Testis (tissue), 2 donors: ENCODE measurements at regions not wholly inside any gene's neighbourhood (a gene's known extent, or its start where the extent isn't known, plus 50 kb on each side); places are given as distances from the start of the nearest gene placed in this dataset.
"Not testable (repeated sequence)": the region's sequence is repeated elsewhere in the genome, so short reads cannot be mapped to it uniquely, and the experiment has no call there.

ENCODE experiments used
- DNase-seq: peaks from one replicate; pipeline ENCODE4 v3.0.0-alpha.2; 2019
- H3K27ac ChIP-seq, 2 donors: fragments of 200-600 bp; sonication (generic); one replicate each; pipeline ENCODE4 v1.5.1; 2019
- H3K27me3 ChIP-seq: fragments of 200-600 bp; sonication (generic); one replicate; pipeline ENCODE4 v1.5.1; 2019
- H3K36me3 ChIP-seq: fragments of 200-600 bp; sonication (generic); one replicate; pipeline ENCODE4 v1.5.1; 2017; ENCODE audit warnings: low read depth; ENCODE audit errors: missing control alignments
- H3K4me1 ChIP-seq: fragments of 200-600 bp; sonication (generic); one replicate; pipeline ENCODE4 v1.5.1; 2019
- H3K4me3 ChIP-seq, 2 donors: fragments of 200-600 bp; sonication (generic); one replicate each; pipeline ENCODE4 v1.5.1; 2017 to 2019
- H3K9me3 ChIP-seq: fragments of 200-600 bp; sonication (generic); one replicate; pipeline ENCODE4 v1.5.1; 2017
- POLR2A ChIP-seq: fragments of 450-650 bp; IDR thresholded peaks from one replicate; pipeline ENCODE4 v1.6.1; 2017; ENCODE audit warnings: antibody characterized with exemption, mild to moderate bottlenecking, moderate library complexity
- WGBS, 2 donors: methylation state at CpG; one replicate each; pipeline ENCODE4 v1.1.5; 2018; 5-methylcytosine and 5-hydroxymethylcytosine counted together
- intact Hi-C: fragments of 100-400 bp; cut with DNase I; formaldehyde crosslinking; loops from one replicate; pipeline ENCODE4 v1.15.1; 2023; ENCODE audit warnings: low total_unique reads
- TF ChIP-seq, protein P1 (sequence below), 3 experiments: fragments of 450-650 bp in 2 of 3; fragments of 200-600 bp in 1 of 3; sonication (generic) in 1 of 3; IDR thresholded peaks; one replicate each; pipeline ENCODE4 v1.5.1; 2016 to 2019; ENCODE audit warnings: antibody characterized with exemption in 3 of 3, mild to moderate bottlenecking in 2 of 3, moderate library complexity in 1 of 3

- Histone ChIP-seq H3K36me3 (no peaks in the 10 kb centered on the region), H3K27me3 (no peaks in the 10 kb centered on the region), H3K9me3 (no peaks in the 10 kb centered on the region), H3K4me3 (no peak overlapping the region), H3K4me1 (no peaks in the 10 kb centered on the region), H3K27ac (no peak overlapping the region)
- 90 to 95% methylated on average over 6 of the region's 6 CpGs for WGBS, 2 donors
- intact Hi-C loops: no loop called here
- TF ChIP-seq POLR2A: no peak
- TF ChIP-seq, protein P1, sequence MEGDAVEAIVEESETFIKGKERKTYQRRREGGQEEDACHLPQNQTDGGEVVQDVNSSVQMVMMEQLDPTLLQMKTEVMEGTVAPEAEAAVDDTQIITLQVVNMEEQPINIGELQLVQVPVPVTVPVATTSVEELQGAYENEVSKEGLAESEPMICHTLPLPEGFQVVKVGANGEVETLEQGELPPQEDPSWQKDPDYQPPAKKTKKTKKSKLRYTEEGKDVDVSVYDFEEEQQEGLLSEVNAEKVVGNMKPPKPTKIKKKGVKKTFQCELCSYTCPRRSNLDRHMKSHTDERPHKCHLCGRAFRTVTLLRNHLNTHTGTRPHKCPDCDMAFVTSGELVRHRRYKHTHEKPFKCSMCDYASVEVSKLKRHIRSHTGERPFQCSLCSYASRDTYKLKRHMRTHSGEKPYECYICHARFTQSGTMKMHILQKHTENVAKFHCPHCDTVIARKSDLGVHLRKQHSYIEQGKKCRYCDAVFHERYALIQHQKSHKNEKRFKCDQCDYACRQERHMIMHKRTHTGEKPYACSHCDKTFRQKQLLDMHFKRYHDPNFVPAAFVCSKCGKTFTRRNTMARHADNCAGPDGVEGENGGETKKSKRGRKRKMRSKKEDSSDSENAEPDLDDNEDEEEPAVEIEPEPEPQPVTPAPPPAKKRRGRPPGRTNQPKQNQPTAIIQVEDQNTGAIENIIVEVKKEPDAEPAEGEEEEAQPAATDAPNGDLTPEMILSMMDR (IDR thresholded peaks at IDR 0.05): no peak
- no peak for DNase-seq
Measured at GRCh38 chr5:67900514-67900913, 315.0 kb upstream of the PIK3R1 start.

GRCh38 chr5:67897980-67898379 is 317.6 kb upstream of the PIK3R1 start:
- no peaks in the 10 kb centered on the region for H3K36me3 ChIP-seq
- TF ChIP-seq, protein P1 (IDR thresholded peaks at IDR 0.05): no peak
- TF ChIP-seq POLR2A: no peak
- no peaks in the 10 kb centered on the region for H3K27me3 ChIP-seq
- H3K4me1 ChIP-seq: no peaks in the 10 kb centered on the region
- no peak overlapping the region for H3K4me3 ChIP-seq
- 80 to 81% methylated on average over 3 of the region's 3 CpGs for WGBS, 2 donors
- DNase-seq: no peak
- no peak overlapping the region for H3K27ac ChIP-seq
- intact Hi-C loops: no loop called here
- no peaks in the 10 kb centered on the region for H3K9me3 ChIP-seq

DNA sequence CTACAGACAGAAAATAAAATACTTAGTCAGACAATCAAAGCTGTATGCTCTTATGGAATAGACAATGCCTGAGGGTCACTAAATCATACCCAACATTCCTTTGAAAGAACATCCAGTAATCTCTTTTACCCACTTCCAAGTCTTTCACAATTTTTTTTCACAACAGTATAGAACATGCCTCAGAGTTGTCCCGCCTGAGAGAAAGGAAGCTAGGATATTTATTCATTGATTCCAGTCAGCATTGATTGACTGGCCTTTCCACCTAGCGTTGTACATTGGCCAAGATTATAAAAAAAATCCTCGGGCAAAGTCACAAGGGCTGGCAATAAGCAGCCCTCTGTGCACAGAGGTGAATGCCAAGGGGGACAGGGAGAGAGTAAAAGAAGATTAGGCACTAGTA is 318.1 kb upstream of the PIK3R1 start:
- no peaks in the 10 kb centered on the region for H3K9me3 ChIP-seq
- H3K4me3 ChIP-seq: no peak overlapping the region
- H3K27me3 ChIP-seq: no peaks in the 10 kb centered on the region
- no peak for TF ChIP-seq POLR2A
- TF ChIP-seq, protein P1 (IDR thresholded peaks at IDR 0.05): no peak
- no peaks in the 10 kb centered on the region for H3K4me1 ChIP-seq
- intact Hi-C loops: no loop called here
- H3K27ac ChIP-seq: no peak overlapping the region
- H3K36me3 ChIP-seq: no peaks in the 10 kb centered on the region
- DNase-seq: no peak
- 60 to 64% methylated on average over 3 of the region's 3 CpGs for WGBS, 2 donors

GRCh38 chr5:67896930-67897313 is 318.6 kb upstream of the PIK3R1 start:
- TF ChIP-seq, protein P1 (IDR thresholded peaks at IDR 0.05): no peak
- TF ChIP-seq POLR2A: no peak
- Histone ChIP-seq H3K27ac (no peak overlapping the region), H3K36me3 (no peaks in the 10 kb centered on the region), H3K4me1 (no peaks in the 10 kb centered on the region), H3K4me3 (no peak overlapping the region), H3K9me3 (no peaks in the 10 kb centered on the region), H3K27me3 (no peaks in the 10 kb centered on the region)
- 68 to 70% methylated on average over 2 of the region's 2 CpGs for WGBS, 2 donors
- DNase-seq: no peak
- intact Hi-C loops: no loop called here

GRCh38 chr5:67896311-67896929 is 319.1 kb upstream of the PIK3R1 start:
- TF ChIP-seq POLR2A: no peak
- TF ChIP-seq, protein P1 (IDR thresholded peaks at IDR 0.05): no peak
- intact Hi-C loops: no loop called here
- H3K27ac ChIP-seq: no peak overlapping the region
- no peaks in the 10 kb centered on the region for H3K4me1 ChIP-seq
- no peaks in the 10 kb centered on the region for H3K36me3 ChIP-seq
- H3K9me3 ChIP-seq: no peaks in the 10 kb centered on the region
- no peak for DNase-seq
- WGBS, 2 donors: 76 to 81% methylated on average over 3 of the region's 3 CpGs
- no peak overlapping the region for H3K4me3 ChIP-seq
- no peaks in the 10 kb centered on the region for H3K27me3 ChIP-seq

DNA sequence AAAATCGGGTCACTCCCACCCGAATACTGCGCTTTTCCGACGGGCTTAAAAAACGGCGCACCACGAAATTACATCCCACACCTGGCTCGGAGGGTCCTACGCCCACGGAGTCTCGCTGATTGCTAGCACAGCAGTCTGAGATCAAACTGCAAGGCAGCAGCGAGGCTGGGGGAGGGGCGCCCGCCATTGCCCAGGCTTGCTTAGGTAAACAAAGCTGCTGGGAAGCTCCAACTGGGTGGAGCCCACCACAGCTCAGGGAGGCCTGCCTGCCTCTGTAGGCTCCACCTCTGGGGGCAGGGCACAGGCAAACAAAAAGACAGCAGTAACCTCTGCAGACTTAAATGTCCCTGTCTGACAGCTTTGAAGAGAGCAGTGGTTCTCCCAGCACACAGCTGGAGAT is 325.7 kb upstream of the PIK3R1 start:
- H3K27me3 ChIP-seq, H3K36me3 ChIP-seq, H3K27ac ChIP-seq, intact Hi-C loops, H3K9me3 ChIP-seq, H3K4me1 ChIP-seq, DNase-seq, H3K4me3 ChIP-seq: not testable (repeated sequence)
- 93% methylated on average over 15 of the region's 15 CpGs; no CpG with 5 or more reads in 1 of the 2 donors for WGBS, 2 donors
